ENCODE measurements at regions not wholly inside any gene's neighbourhood (a gene's known extent, or its start where the extent isn't known, plus 50 kb on each side); places are given as distances from the start of the nearest gene placed in this dataset.

DNA sequence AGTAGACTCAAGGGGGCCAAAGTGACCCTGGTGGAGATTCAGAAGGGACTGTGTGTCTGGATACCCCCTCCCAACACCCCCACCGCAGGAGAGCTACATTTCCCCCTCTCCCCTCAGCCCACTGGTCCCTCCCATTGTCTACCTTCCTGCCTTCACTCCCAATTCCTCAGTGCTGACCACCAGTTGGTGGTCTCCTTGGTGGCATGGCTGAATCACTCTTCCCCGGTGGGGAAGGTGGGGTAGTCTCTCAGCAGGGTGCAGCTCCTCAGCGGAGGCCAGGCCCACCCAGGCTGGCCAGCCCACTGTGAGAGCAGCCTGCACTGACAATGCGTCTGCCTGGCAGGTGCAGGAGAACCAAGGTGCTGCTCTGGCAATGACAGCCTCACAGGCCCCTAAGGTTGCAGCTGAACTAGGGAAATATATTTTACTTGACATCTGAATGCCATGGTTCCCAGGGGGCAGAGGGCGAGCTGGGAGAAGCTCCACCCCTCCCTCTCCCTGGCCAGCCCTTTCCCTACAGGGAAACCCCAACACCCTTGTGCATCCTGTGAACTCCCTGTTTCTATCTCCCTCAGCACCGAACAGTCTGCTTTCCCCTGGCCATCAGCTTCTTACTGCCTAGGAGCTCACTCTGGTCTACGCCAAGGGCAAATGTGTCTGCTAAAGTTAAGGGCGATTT is 62.6 kb upstream of the PAX8 start:
- H2BK120ac ChIP-seq (replicated peaks; ENCODE audit: low read depth, low read length), result no peak overlapping the region
- H4K8ac ChIP-seq (ENCODE audit: extremely low read depth, insufficient read depth, low read length), result no peak overlapping the region
- H2BK15ac ChIP-seq (ENCODE audit: low read length), result no peak overlapping the region
- no peak overlapping the region for H3K27ac ChIP-seq (ENCODE audit: low read depth, low read length)
- 72% methylated on average over 7 of the region's 8 CpGs; no CpG with 5 or more reads in 1 of the 2 experiments for WGBS, 2 experiments (ENCODE audit: extremely low coverage in 1 of 2, insufficient coverage in 1 of 2, insufficient read length in 1 of 2, insufficient replicate concordance in 2 of 2, low coverage in 1 of 2, low lambda C conversion rate in 2 of 2, missing lambda C conversion rate in 1 of 2)
- no peak overlapping the region for H2AK5ac ChIP-seq (ENCODE audit: low read depth, low read length)
- no peak overlapping the region for H3K4ac ChIP-seq (replicated peaks; ENCODE audit: insufficient read length, low read depth, low read length)
- H2BK12ac ChIP-seq (ENCODE audit: low read depth, low read length), result no peak overlapping the region
- POLR2A ChIA-PET (ENCODE audit: partially characterized antibody), result no interaction called here
- H3K79me1 ChIP-seq (ENCODE audit: low read depth, low read length), result no peaks in the 10 kb centered on the region
- no peak for FAIRE-seq
- no peak overlapping the region for H2BK20ac ChIP-seq (ENCODE audit: low read length)
- H4K5ac ChIP-seq (ENCODE audit: insufficient read length, low read depth, low read length), result no peak overlapping the region
- no peak overlapping the region for H2AFZ ChIP-seq (ENCODE audit: low read length)
- H4K20me1 ChIP-seq (replicated peaks in 1 of 2; ENCODE audit: control insufficient read depth in 1 of 2, insufficient read depth in 2 of 2, low read length in 2 of 2), result no peaks in the 10 kb centered on the region
- H3K9me3 ChIP-seq (ENCODE audit: insufficient read depth in 2 of 2, low read depth in 1 of 2, low read length in 1 of 2), result no peaks in the 10 kb centered on the region
- no peak for TF ChIP-seq TCF12 (IDR thresholded peaks at IDR 0.05; ENCODE audit: low read depth, low read length)
- TF ChIP-seq, protein P1, sequence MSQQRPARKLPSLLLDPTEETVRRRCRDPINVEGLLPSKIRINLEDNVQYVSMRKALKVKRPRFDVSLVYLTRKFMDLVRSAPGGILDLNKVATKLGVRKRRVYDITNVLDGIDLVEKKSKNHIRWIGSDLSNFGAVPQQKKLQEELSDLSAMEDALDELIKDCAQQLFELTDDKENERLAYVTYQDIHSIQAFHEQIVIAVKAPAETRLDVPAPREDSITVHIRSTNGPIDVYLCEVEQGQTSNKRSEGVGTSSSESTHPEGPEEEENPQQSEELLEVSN (IDR thresholded peaks at IDR 0.05), result no peak
- no peak for TF ChIP-seq HDAC2 (IDR thresholded peaks at IDR 0.05; ENCODE audit: borderline replicate concordance in 1 of 2, low read depth in 2 of 2, low read length in 2 of 2)
- TF ChIP-seq BRCA1 (IDR thresholded peaks at IDR 0.05; ENCODE audit: low read depth, low read length), result no peak
- H3K4me3 ChIP-seq (ENCODE audit: extremely low read depth in 1 of 4, insufficient read depth in 2 of 4, low read depth in 3 of 4, low read length in 4 of 4), result no peak overlapping the region
- H3K14ac ChIP-seq (ENCODE audit: insufficient read length), result no peak overlapping the region
- CTCF ChIA-PET (ENCODE audit: partially characterized antibody), result interaction anchor here (1.2 kb wide), 1 partner anchor 29 kb away, joined by 3 read pairs; no protein-coding TSS in a partner anchor
- H3K4me2 ChIP-seq (ENCODE audit: insufficient read depth in 1 of 2, low read depth in 2 of 2, low read length in 2 of 2), result no peak overlapping the region
- no peak overlapping the region for H3K9ac ChIP-seq (replicated peaks in 1 of 4; ENCODE audit: extremely low read depth in 1 of 4, low read depth in 3 of 4, low read length in 3 of 4)
- no peak for DNase-seq (ENCODE audit: low read depth in 1 of 2, low spot score in 2 of 2)
- no peaks in the 10 kb centered on the region for H3K23me2 ChIP-seq (ENCODE audit: low read depth, low read length)
- H3K4me1 ChIP-seq (replicated peaks in 1 of 4; ENCODE audit: control insufficient read depth in 3 of 4, insufficient read depth in 4 of 4, low read length in 3 of 4), result peaks cover 0 to 4% (median 1%) of the 10 kb centered on the region in 4 experiments; a peak in 2 of 7 replicates
- H3K79me2 ChIP-seq (ENCODE audit: control insufficient read depth in 1 of 2, insufficient read depth in 2 of 2, low read length in 2 of 2), result no peaks in the 10 kb centered on the region
- H3K27me3 ChIP-seq (replicated peaks in 1 of 4; ENCODE audit: control insufficient read depth in 3 of 4, extremely low read depth in 1 of 4, insufficient read depth in 3 of 4, low read length in 3 of 4), result no peaks in the 10 kb centered on the region
- no peak overlapping the region for H3K56ac ChIP-seq (replicated peaks; ENCODE audit: insufficient read length, low read depth, low read length)
- H3K18ac ChIP-seq (ENCODE audit: extremely low read depth, low read length), result no peak overlapping the region; the same call in 1 of the 2 replicates
- no peak overlapping the region for H4K91ac ChIP-seq (replicated peaks; ENCODE audit: insufficient read length, low read length)
- H3K23ac ChIP-seq (ENCODE audit: insufficient read length), result no peak overlapping the region
- H3K36me3 ChIP-seq (ENCODE audit: control insufficient read depth in 2 of 4, insufficient read depth in 4 of 4, low read length in 3 of 4), result no peaks in the 10 kb centered on the region
- H2BK5ac ChIP-seq (ENCODE audit: low read depth, low read length), result no peak overlapping the region
